Right lobe of liver (tissue), 4 donors: ENCODE measurements at regions not wholly inside any gene's neighbourhood (a gene's known extent, or its start where the extent isn't known, plus 50 kb on each side); places are given as distances from the start of the nearest gene placed in this dataset.

ENCODE experiments used
- CTCF ChIP-seq, 4 donors: fragments of 200-600 bp in 3 of 4; fragments of 450-650 bp in 1 of 4; IDR thresholded peaks; one replicate each; pipeline versions ENCODE4 v1.5.1 to v1.8.0; 2016 to 2022; ENCODE audit warnings: antibody characterized with exemption in 4 of 4, mild to moderate bottlenecking in 2 of 4
- POLR2A ChIP-seq: fragments of 450-650 bp; IDR thresholded peaks from one replicate; pipeline ENCODE4 v1.6.1; 2017; ENCODE audit warnings: antibody characterized with exemption, mild to moderate bottlenecking
- donor health status: DM: no; HTN: no; CAD: no.
- donor health status: DM: no; HTN: no; CAD: no.
- donor health status: DM: no; HTN: yes; CAD: no.

GRCh38 chr1:87872692-87873091 lies 544.0 kb downstream of the LMO4 start:
- TF ChIP-seq CTCF (IDR thresholded peaks at IDR 0.05) (no peak), POLR2A (no peak)
